ENCODE measurements at regions not wholly inside any gene's neighbourhood (a gene's known extent, or its start where the extent isn't known, plus 50 kb on each side); places are given as distances from the start of the nearest gene placed in this dataset.
"Not testable (repeated sequence)": the region's sequence is repeated elsewhere in the genome, so short reads cannot be mapped to it uniquely, and the experiment has no call there.

GRCh38 chr5:119694284-119694683 lies 64.9 kb downstream of the FAM170A start:
- Mint-ChIP-seq H3K36me3 (peaks cover 4% of the 10 kb centered on the region), H3K4me3 (no peak overlapping the region), H3K4me1 (no peaks in the 10 kb centered on the region), H3K27me3 (peaks cover 6% of the 10 kb centered on the region), H3K27ac (no peak overlapping the region), H3K9me3 (peaks cover 12% of the 10 kb centered on the region)
- no peak for DNase-seq (ENCODE audit: low spot score in 2 of 2)
- no peak for ATAC-seq (ENCODE audit: low read depth)

- Mint-ChIP-seq H3K27me3 (peaks cover 9% of the 10 kb centered on the region), H3K36me3 (peaks cover 3% of the 10 kb centered on the region), H3K27ac (no peak overlapping the region), H3K4me1 (no peaks in the 10 kb centered on the region), H3K4me3 (no peak overlapping the region), H3K9me3 (peaks cover 2% of the 10 kb centered on the region)
- no peak for DNase-seq (ENCODE audit: low spot score in 2 of 2)
- no peak for ATAC-seq (ENCODE audit: low read depth)
These were observed 76.7 kb downstream of the FAM170A start for GRCh38 chr5:119706049-119706448.

DNA sequence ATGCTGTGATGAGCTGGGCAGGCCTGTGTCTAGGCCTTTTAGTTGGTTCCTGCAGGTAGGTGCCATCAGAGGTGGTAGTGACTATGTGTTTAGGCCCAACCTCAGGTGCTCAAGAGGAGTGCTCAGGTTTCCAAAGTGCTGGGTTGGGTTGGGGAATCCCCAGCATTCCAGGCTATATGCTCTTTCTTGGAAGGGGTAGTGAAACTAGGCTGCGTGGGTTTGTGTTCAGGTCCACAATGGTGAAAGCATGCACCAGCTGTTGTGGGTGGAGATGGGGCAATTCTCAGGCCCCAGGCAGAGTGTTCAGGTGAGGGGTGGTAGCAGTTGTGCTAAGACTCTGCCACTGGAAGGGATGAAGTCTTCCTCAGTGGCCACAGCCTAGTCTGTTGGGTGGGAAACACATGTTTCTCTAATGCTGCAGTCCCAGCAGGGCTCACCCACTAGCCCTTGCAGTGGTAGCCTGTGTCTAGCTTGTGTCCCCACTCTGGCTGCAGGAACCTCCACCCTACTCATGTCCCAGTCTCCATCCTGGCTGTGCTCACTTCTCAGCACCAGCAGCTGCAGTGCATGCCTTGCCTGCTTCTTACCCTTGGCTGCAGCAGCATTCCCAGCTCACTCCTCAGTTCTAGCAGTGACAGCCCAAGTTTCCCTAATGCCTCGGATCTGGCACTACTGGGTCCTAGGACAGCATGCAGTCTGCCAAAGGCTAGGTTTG lies 78.9 kb downstream of the FAM170A start:
- ATAC-seq (ENCODE audit: low read depth): no peak
- peaks cover 3% of the 10 kb centered on the region for H3K36me3 Mint-ChIP-seq
- no peak overlapping the region for H3K4me3 Mint-ChIP-seq

DNA sequence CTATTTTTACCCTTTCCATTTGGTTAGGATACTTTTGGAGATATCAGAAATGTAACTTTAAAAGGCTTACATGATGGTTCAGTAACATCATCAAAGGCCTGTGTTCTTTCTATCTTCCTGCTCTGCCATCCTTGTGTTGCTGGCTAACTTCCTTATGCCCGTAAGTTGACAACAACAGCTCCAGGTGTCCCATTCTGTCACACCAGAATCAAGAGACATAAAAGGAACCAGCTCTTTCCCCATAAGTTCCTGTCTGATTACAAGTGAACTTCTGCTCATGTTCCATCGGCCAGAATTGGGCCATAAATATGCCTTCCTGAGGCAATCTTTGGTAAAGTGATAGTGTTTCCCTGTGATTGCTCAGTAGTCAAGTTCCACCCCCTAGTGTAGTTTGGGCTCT lies 92.4 kb downstream of the FAM170A start:
- Mint-ChIP-seq H3K36me3 (peaks cover 4% of the 10 kb centered on the region), H3K9me3 (peaks cover 4% of the 10 kb centered on the region), H3K4me1 (no peaks in the 10 kb centered on the region), H3K4me3 (no peak overlapping the region), H3K27me3 (peaks cover 9% of the 10 kb centered on the region), H3K27ac (no peak overlapping the region)
- DNase-seq (ENCODE audit: low spot score in 2 of 2): no peak
- no peak for ATAC-seq (ENCODE audit: low read depth)

More for the DNA sequence above, 78.9 kb downstream of the FAM170A start:
- H3K27ac Mint-ChIP-seq: no peak overlapping the region
- DNase-seq (ENCODE audit: low spot score in 2 of 2): no peak
- H3K27me3 Mint-ChIP-seq: peaks cover 8% of the 10 kb centered on the region
- no peaks in the 10 kb centered on the region for H3K9me3 Mint-ChIP-seq
- H3K4me1 Mint-ChIP-seq: no peaks in the 10 kb centered on the region

DNA sequence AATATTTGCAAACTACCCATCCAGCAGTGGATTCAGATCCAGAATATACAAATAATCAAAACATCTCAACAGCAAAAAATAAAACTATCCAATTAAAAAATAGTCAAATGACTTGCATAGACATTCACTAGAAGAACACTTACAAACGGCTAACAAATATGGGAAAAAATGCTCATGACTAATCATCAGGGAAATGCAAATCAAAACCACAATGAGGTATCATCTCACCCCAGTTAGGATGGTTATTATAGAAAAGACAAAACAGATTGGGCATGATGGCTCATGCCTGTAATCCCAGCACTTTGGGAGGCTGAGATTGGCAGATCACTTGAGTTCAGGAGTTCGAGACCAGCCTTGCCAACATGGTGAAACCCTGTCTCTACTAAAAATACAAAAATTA lies 95.9 kb downstream of the FAM170A start:
- not testable (repeated sequence) for H3K9me3 Mint-ChIP-seq; H3K27me3 Mint-ChIP-seq; H3K27ac Mint-ChIP-seq; ATAC-seq (ENCODE audit: low read depth); H3K36me3 Mint-ChIP-seq; H3K4me1 Mint-ChIP-seq; DNase-seq (ENCODE audit: low spot score in 2 of 2); H3K4me3 Mint-ChIP-seq

- Mint-ChIP-seq H3K27ac (no peak overlapping the region), H3K27me3 (peaks cover 4% of the 10 kb centered on the region), H3K4me1 (no peaks in the 10 kb centered on the region), H3K36me3 (peaks cover 4% of the 10 kb centered on the region), H3K4me3 (no peak overlapping the region), H3K9me3 (peaks cover 5% of the 10 kb centered on the region)
- no peak for ATAC-seq (ENCODE audit: low read depth)
- no peak for DNase-seq (ENCODE audit: low spot score in 2 of 2)
These were observed 97.2 kb downstream of the FAM170A start for GRCh38 chr5:119726544-119726943.

GRCh38 chr5:119740225-119740624 lies 110.9 kb downstream of the FAM170A start:
- H3K36me3 Mint-ChIP-seq: no peaks in the 10 kb centered on the region
- ATAC-seq (ENCODE audit: low read depth) (no peak), DNase-seq (ENCODE audit: low spot score in 2 of 2) (no peak)
- H3K27ac Mint-ChIP-seq: no peak overlapping the region
- H3K27me3 Mint-ChIP-seq: peaks cover 2% of the 10 kb centered on the region
- no peaks in the 10 kb centered on the region for H3K9me3 Mint-ChIP-seq
- no peak overlapping the region for H3K4me3 Mint-ChIP-seq
- no peaks in the 10 kb centered on the region for H3K4me1 Mint-ChIP-seq

GRCh38 chr5:119741691-119742090 lies 112.3 kb downstream of the FAM170A start:
- Mint-ChIP-seq H3K9me3 (no peaks in the 10 kb centered on the region), H3K27ac (no peak overlapping the region), H3K36me3 (no peaks in the 10 kb centered on the region), H3K4me1 (no peaks in the 10 kb centered on the region), H3K4me3 (no peak overlapping the region), H3K27me3 (peaks cover 3% of the 10 kb centered on the region)
- DNase-seq (ENCODE audit: low spot score in 2 of 2): no peak
- no peak for ATAC-seq (ENCODE audit: low read depth)

- Mint-ChIP-seq H3K36me3 (no peaks in the 10 kb centered on the region), H3K9me3 (no peaks in the 10 kb centered on the region), H3K4me1 (no peaks in the 10 kb centered on the region), H3K27me3 (peaks cover 3% of the 10 kb centered on the region), H3K4me3 (no peak overlapping the region), H3K27ac (peak overlapping the region; percentile 28)
- ATAC-seq (ENCODE audit: low read depth) (no peak), DNase-seq (ENCODE audit: low spot score in 2 of 2) (no peak)
These were observed 113.0 kb downstream of the FAM170A start for GRCh38 chr5:119742311-119742710.

- ATAC-seq (ENCODE audit: low read depth) (peak; percentile 39), DNase-seq (ENCODE audit: low spot score in 2 of 2) (peak in 1 of 2 donors; percentile 9)
- Mint-ChIP-seq H3K4me1 (no peaks in the 10 kb centered on the region), H3K4me3 (no peak overlapping the region), H3K27ac (no peak overlapping the region), H3K9me3 (no peaks in the 10 kb centered on the region), H3K27me3 (peaks cover 3% of the 10 kb centered on the region), H3K36me3 (no peaks in the 10 kb centered on the region)
These were observed 114.6 kb downstream of the FAM170A start for GRCh38 chr5:119743927-119744326.

- no peak overlapping the region for H3K27ac Mint-ChIP-seq
- DNase-seq (ENCODE audit: low spot score in 2 of 2): no peak
- no peak for ATAC-seq (ENCODE audit: low read depth)
- no peaks in the 10 kb centered on the region for H3K4me1 Mint-ChIP-seq
- no peaks in the 10 kb centered on the region for H3K9me3 Mint-ChIP-seq
- no peaks in the 10 kb centered on the region for H3K36me3 Mint-ChIP-seq
- H3K27me3 Mint-ChIP-seq: peaks cover 3% of the 10 kb centered on the region
- no peak overlapping the region for H3K4me3 Mint-ChIP-seq
These were observed 116.6 kb downstream of the FAM170A start for GRCh38 chr5:119745976-119746375.

DNA sequence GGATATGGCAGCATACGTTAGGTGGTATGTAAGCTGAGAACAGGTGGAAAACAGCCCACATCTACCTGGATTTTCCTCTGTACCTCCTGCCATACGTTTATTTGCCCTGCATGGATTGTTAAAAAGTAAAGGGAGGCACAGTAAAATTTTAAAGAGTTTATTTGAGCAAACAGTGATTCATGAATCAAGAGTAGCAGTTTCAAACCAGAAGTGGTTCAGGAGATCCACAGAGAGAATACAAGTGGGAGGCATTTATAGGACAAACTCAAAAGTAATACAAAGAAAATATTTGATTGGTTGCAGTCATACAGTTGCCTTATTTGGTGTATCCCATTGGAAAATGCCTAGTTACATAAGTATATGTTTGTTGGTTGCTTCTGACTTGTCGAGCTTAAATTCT lies 117.6 kb downstream of the FAM170A start:
- no peak for ATAC-seq (ENCODE audit: low read depth)
- no peaks in the 10 kb centered on the region for H3K9me3 Mint-ChIP-seq
- peaks cover 3% of the 10 kb centered on the region for H3K27me3 Mint-ChIP-seq

DNA sequence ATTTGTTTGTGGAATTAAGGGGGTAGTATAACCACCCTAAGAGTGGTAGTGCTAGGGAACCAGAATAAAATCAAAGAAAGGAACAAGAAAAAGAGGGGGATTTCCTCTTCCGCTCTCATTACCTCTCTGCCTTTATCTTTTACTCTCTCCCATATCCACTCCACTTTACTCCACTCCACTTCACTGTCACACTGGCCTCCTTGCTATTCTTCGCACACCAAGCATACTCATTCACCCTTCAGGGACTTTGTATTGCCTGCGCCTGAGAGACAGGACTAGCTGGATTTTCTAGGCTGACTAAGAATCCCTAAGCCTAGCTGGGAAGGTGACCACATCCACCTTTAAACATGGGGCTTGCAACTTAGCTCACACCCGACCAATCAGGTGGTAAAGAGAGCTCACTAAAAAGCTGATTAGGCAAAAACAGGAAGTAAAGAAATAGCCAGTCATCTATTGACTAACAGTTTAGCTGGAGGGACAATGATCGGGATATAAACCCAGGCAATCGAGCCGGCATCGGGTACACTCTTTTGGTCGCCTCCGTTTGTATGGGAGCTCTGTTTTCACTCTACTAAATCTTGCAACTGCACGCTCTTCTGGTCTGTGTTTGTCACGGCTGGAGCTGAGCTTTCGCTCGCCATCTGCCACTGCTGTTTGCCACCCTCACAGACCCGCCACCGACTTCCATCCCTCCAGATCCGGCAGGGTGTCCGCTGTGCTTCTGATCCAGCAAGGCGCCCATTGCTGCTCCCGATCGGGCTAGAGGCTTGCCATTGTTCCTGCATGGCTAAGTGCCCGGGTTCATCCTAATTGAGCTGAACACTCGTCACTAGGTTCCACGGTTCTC lies 121.8 kb downstream of the FAM170A start:
- DNase-seq (ENCODE audit: low spot score in 2 of 2) (no peak), ATAC-seq (ENCODE audit: low read depth) (no peak)
- Mint-ChIP-seq H3K36me3 (no peaks in the 10 kb centered on the region), H3K4me1 (no peaks in the 10 kb centered on the region), H3K4me3 (no peak overlapping the region), H3K27ac (no peak overlapping the region), H3K9me3 (peaks cover 4% of the 10 kb centered on the region), H3K27me3 (peaks cover 2% of the 10 kb centered on the region)

More for the DNA sequence above, 117.6 kb downstream of the FAM170A start:
- DNase-seq (ENCODE audit: low spot score in 2 of 2): no peak
- no peaks in the 10 kb centered on the region for H3K36me3 Mint-ChIP-seq
- H3K4me3 Mint-ChIP-seq: no peak overlapping the region
- H3K27ac Mint-ChIP-seq: no peak overlapping the region
- H3K4me1 Mint-ChIP-seq: no peaks in the 10 kb centered on the region

DNA sequence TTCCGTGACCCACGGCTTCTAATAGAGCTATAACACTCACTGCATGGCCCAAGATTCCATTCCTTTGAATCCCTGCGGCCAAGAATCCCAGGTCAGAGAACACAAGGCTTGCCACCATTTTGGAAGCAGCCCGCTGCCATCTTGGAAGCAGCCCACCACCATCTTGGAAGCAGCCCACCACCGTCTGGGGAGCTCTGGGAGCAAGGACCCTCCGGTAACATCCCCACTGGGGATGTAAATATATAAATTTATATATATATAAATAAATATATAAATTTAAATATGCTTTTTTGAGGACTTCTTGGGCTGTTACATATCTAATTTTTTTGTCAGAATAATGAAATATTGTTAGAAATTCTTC lies 122.4 kb downstream of the FAM170A start:
- DNase-seq (ENCODE audit: low spot score in 2 of 2) (no peak), ATAC-seq (ENCODE audit: low read depth) (no peak)
- H3K4me1 Mint-ChIP-seq: no peaks in the 10 kb centered on the region
- H3K9me3 Mint-ChIP-seq: peaks cover 4% of the 10 kb centered on the region
- no peak overlapping the region for H3K4me3 Mint-ChIP-seq
- H3K27ac Mint-ChIP-seq: no peak overlapping the region
- peaks cover 2% of the 10 kb centered on the region for H3K27me3 Mint-ChIP-seq
- H3K36me3 Mint-ChIP-seq: no peaks in the 10 kb centered on the region
